ENCODE measurements at regions not wholly inside any gene's neighbourhood (a gene's known extent, or its start where the extent isn't known, plus 50 kb on each side); places are given as distances from the start of the nearest gene placed in this dataset.

DNA sequence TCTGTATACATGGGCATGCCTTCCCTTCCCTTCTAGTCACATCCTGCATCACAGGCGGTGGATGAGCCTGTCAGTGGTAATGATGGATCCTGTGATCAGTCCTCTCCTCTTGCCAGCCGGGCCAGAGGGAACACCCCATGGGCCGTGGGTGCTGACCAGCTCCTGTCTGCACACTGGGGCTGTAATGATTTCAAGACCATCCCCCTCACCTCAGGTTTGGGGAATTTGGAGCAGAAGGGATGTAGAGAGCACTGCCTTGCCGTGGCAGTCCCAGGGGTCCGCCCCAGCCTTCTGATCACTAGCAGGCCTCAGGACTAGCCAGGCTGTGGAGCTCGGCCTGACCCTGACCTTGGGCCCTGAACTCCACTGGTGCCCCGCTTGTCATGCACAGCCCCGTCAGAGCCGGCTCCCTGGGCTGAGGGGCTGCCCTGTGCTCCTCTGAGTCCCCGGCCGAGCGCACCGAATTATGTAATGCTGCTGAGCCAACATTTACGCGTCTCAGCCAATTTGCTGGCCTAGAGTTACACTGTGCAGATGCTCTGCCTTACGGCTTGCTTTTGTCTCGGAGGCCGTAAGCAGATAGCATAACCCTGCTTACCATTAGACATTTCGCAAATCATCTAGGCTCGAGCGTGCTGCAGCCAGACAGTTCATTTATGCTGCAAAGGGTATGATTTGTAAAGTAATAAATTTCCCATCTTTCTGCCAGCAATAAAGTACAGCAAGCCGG is 155.3 kb downstream of the MACROH2A1 start:
- no peaks in the 10 kb centered on the region for H3K27me3 ChIP-seq
- H3K9ac ChIP-seq = no peak overlapping the region
- no peaks in the 10 kb centered on the region for H4K20me1 ChIP-seq
- no peak overlapping the region for H3K4me3 ChIP-seq
- no peaks in the 10 kb centered on the region for H3K36me3 ChIP-seq
- H3K27ac ChIP-seq = no peak overlapping the region
- peaks cover 34 to 78% (median 50%) of the 10 kb centered on the region in 10 experiments for H3K4me1 ChIP-seq
- TF ChIP-seq Cebpa-rat (IDR thresholded peaks at IDR 0.05) = no peak
- H3K4me2 ChIP-seq = peak overlapping the region in 2 of 11 experiments; percentile 34 to 78; a peak in 3 of 22 replicates
- H3K9me3 ChIP-seq (replicated peaks in 1 of 11) = no peaks in the 10 kb centered on the region

DNA sequence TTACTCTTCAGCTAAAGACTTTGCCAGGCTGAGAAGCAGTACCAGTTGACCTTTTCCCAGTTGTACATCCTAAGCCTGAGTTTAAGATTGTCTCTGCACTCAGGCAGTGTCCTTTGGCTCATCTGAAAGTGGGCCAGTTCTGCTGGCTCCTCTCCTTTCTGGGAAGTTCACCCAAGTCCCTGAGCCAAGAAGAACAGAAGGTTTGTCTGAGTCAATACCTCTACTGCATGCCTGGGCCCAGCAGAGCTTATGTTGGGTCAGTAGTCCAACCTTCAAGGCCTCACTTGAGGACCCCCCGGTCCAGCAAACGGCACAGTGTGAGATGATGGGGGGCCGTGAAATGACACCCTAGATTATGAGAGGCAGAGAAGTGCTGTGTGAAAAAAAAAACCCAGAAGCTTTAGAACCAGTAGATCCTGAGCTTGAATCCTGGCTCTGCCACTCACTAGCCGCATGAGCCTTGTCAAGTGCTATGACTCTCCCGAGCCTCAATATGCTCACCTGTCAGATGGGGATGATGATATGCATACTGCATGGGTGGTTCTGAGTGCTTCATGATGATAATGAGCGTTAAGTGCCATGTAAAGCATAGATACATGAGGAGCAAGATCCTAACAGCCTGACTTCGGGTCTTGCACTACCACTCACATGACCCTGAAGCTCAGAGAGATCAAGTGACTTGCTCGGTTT is 156.0 kb downstream of the MACROH2A1 start:
- Histone ChIP-seq H3K27ac (no peak overlapping the region), H3K36me3 (no peaks in the 10 kb centered on the region), H3K4me3 (no peak overlapping the region), H3K4me1 (peaks cover 32 to 74% (median 49%) of the 10 kb centered on the region in 10 experiments), H3K4me2 (peak overlapping the region in 1 of 11 experiments; percentile 34; a peak in 1 of 22 replicates), H3K9me3 (replicated peaks in 1 of 11) (no peaks in the 10 kb centered on the region), H3K27me3 (no peaks in the 10 kb centered on the region), H4K20me1 (no peaks in the 10 kb centered on the region), H3K9ac (no peak overlapping the region)
- TF ChIP-seq Cebpa-rat (IDR thresholded peaks at IDR 0.05) = no peak

DNA sequence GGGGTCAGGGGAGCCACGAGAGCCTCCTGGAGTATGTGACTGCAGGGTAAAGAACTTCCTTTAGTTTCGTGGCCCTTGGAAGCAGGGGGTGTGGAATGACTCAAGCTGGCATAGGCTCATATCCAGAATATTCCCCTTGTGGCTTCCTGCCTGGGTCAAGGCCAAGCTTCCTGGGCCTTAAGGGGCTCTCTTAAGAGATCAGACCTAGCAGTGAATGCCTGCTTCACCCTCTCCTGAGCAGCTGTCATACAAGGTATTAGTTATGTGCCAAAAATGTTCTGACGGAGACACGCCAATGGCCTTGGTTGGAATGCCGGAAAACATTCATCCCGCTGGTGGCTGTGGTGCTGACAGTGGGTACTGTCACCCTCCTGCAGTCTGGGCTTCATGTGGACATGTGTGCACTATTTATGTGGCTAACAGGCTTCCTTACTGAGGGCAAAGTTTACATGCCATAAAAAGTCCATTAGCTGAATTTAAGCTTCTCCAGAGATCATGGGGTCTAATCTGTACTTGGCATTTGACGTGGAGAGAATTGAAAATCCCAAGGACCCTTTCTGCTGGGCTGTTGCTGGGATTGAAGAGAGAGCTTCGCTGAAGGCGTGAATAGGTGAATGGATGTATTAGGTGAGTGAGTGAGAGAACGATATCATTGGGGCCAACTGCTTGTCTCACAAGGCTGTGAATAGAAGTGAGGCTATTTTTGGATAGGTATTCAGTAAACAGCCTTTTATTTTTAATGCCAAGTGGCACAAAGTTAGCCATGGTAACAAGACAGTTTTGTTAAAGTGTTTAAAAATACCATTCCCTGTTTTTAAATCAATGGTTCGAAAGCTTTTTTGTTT is 156.8 kb downstream of the MACROH2A1 start:
- Histone ChIP-seq H3K9me3 (replicated peaks in 1 of 11) (no peaks in the 10 kb centered on the region), H3K27ac (no peak overlapping the region), H3K9ac (no peak overlapping the region), H3K4me3 (no peak overlapping the region), H4K20me1 (no peaks in the 10 kb centered on the region), H3K27me3 (no peaks in the 10 kb centered on the region), H3K36me3 (no peaks in the 10 kb centered on the region), H3K4me1 (peaks cover 32 to 73% (median 46%) of the 10 kb centered on the region in 10 experiments), H3K4me2 (peak overlapping the region in 6 of 11 experiments; percentile 15 to 58 (median 43); a peak in 11 of 22 replicates)
- no peak for TF ChIP-seq Cebpa-rat (IDR thresholded peaks at IDR 0.05)

DNA sequence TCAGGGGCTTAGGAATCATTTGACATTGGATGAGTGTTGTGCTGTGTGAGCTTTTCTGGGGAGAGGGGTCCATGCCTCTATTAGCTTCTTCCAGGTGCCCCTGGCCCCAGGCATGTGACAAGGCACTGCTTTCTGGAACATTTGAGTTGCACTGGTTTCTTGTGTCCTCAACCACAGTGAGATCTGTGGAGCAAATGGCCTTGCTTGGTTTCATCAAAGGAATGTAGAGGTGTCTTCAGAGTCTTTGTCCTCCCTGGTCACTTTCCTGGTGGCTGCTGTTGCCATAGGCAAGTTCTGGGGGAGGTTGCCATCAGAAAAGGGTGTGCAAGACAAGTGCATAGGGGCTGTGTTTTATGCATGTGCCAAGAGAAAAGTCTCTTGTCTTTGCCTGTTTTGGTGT is 157.5 kb downstream of the MACROH2A1 start:
- Histone ChIP-seq H3K27me3 (no peaks in the 10 kb centered on the region), H3K27ac (no peak overlapping the region), H4K20me1 (no peaks in the 10 kb centered on the region), H3K9ac (no peak overlapping the region), H3K4me3 (no peak overlapping the region), H3K9me3 (replicated peaks in 1 of 11) (no peaks in the 10 kb centered on the region), H3K4me1 (peaks cover 34 to 73% (median 46%) of the 10 kb centered on the region in 10 experiments), H3K4me2 (peak overlapping the region in 5 of 11 experiments; percentile 38 to 58 (median 46); a peak in 10 of 22 replicates), H3K36me3 (no peaks in the 10 kb centered on the region)
- no peak for TF ChIP-seq Cebpa-rat (IDR thresholded peaks at IDR 0.05)

DNA sequence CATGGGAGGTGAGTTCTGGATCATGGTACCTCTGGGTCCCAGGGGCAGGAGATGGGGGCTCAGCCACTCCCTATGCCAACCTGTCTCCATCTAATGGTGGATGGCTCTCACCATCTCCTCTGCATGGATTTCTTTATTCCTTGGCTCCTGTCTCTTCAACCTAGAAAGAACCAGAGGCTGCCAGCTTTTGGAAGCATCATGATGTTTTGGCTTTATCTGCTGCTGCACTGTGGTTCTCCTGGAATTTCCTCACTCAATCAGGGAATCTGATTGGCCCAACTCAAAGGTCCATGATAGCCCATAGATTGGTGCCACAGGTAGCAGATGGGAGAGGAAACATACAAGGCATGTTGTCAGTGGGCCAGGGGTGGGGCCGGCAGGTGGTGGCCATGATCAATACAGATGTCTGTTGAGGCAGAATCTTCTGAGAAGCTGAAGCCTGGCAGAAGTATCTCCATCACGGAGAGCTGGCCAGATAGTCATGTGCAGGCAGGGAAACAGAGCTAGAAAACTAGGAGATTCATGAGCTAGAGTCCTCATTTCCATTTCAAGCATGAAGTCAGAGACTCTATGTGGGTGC is 158.2 kb downstream of the MACROH2A1 start:
- Histone ChIP-seq H3K27ac (no peak overlapping the region), H3K27me3 (no peaks in the 10 kb centered on the region), H3K4me2 (no peak overlapping the region), H3K4me1 (peaks cover 29 to 73% (median 45%) of the 10 kb centered on the region in 10 experiments), H4K20me1 (no peaks in the 10 kb centered on the region), H3K9ac (no peak overlapping the region), H3K36me3 (no peaks in the 10 kb centered on the region), H3K4me3 (no peak overlapping the region), H3K9me3 (replicated peaks in 1 of 11) (no peaks in the 10 kb centered on the region)
- no peak for TF ChIP-seq Cebpa-rat (IDR thresholded peaks at IDR 0.05)

DNA sequence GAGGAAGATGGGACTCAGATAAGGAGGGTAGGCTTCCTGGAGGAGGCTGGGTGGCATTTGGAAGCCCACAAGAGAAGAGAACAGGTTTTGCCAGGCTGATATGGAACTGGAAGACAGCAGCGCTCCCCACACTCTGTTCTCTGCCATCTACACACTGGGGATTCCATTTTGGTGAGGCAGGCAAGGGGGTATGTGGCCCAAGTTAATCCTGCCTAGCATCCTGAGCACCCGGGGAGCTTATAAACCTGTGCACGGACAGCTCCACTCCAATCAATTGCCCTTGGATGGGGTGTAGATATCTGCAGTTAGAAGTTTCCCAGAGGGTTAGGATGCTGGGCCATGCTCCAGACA is 158.8 kb downstream of the MACROH2A1 start:
- Histone ChIP-seq H3K4me3 (no peak overlapping the region), H3K27ac (no peak overlapping the region), H3K4me1 (peaks cover 29 to 73% (median 45%) of the 10 kb centered on the region in 10 experiments), H4K20me1 (no peaks in the 10 kb centered on the region), H3K9me3 (replicated peaks in 1 of 11) (no peaks in the 10 kb centered on the region), H3K4me2 (peak overlapping the region in 4 of 11 experiments; percentile 24 to 50 (median 32); a peak in 2 of 22 replicates), H3K36me3 (no peaks in the 10 kb centered on the region), H3K27me3 (no peaks in the 10 kb centered on the region), H3K9ac (no peak overlapping the region)
- TF ChIP-seq Cebpa-rat (IDR thresholded peaks at IDR 0.05) = no peak

DNA sequence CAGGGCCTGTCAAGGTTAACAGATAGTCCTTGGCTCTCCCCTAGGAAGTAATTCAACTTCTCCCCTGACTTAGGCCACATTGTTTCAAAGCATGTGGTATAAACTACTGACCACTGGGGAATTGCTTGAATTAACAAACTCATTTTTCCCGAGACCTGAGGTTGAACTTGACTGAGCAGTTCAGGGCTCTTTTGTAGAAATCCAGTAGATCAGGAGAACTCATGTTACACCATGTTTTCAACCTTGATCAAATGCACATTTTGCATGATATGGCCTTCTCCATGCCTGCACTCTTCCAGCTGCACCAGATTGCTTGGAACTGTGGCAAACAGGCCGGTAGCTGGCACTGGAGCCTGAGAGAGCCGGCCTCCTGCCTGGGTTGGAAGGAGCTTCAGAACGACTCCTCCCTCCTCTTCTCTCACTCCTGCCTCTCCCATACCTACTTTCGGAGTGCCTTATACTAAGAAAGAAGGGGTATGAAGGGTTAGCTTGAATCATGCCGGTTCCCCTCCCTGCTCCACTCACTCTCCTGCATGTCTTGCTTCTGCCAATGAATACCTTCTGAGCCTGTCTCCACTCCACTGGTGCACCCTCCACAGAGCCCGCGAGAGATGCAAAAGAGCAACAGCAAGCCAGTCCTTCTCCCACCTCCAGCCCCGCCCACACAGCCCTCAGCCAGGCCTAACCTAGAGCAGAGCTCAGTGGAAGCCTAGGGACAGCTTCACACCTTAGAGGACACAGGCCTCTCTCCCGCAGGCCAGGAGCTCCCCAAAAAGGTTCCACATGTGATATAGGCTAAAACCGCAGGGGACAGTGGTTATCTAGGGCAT is 159.4 kb downstream of the MACROH2A1 start:
- H3K27me3 ChIP-seq = no peaks in the 10 kb centered on the region
- no peak for TF ChIP-seq Cebpa-rat (IDR thresholded peaks at IDR 0.05)
- H3K27ac ChIP-seq = no peak overlapping the region
- no peaks in the 10 kb centered on the region for H3K36me3 ChIP-seq
- H3K9ac ChIP-seq = no peak overlapping the region
- peak overlapping the region in 9 of 11 experiments; percentile 24 to 61 (median 39); a peak in 16 of 22 replicates for H3K4me2 ChIP-seq
- H3K9me3 ChIP-seq (replicated peaks in 1 of 11) = no peaks in the 10 kb centered on the region
- H3K4me3 ChIP-seq = no peak overlapping the region
- no peaks in the 10 kb centered on the region for H4K20me1 ChIP-seq
- peaks cover 29 to 73% (median 45%) of the 10 kb centered on the region in 10 experiments for H3K4me1 ChIP-seq
